ENCODE measurements at regions not wholly inside any gene's neighbourhood (a gene's known extent, or its start where the extent isn't known, plus 50 kb on each side); places are given as distances from the start of the nearest gene placed in this dataset.

GRCh38 chr2:143847257-143847656 is 672.7 kb downstream of the ZEB2 start:
- no peak overlapping the region for H3K4me3 ChIP-seq (ENCODE audit: low read depth, low read length)
- TF ChIP-seq CTCF (IDR thresholded peaks at IDR 0.05; ENCODE audit: insufficient read depth, low read depth, low read length): no peak

GRCh38 chr2:143844986-143845385 is 674.9 kb downstream of the ZEB2 start:
- no peak overlapping the region for H3K4me3 ChIP-seq (ENCODE audit: low read depth, low read length)
- TF ChIP-seq CTCF (IDR thresholded peaks at IDR 0.05; ENCODE audit: insufficient read depth, low read depth, low read length): no peak
- DNase-seq (ENCODE audit: low read depth): no peak

More at GRCh38 chr2:143847257-143847656, 672.7 kb downstream of the ZEB2 start:
- DNase-seq (ENCODE audit: low read depth): peak; percentile 24

GRCh38 chr2:143843686-143844085 is 676.2 kb downstream of the ZEB2 start:
- TF ChIP-seq CTCF (IDR thresholded peaks at IDR 0.05; ENCODE audit: insufficient read depth, low read depth, low read length): no peak
- no peak overlapping the region for H3K4me3 ChIP-seq (ENCODE audit: low read depth, low read length)
- DNase-seq (ENCODE audit: low read depth): no peak

GRCh38 chr2:143842836-143843235 is 677.1 kb downstream of the ZEB2 start:
- TF ChIP-seq CTCF (IDR thresholded peaks at IDR 0.05; ENCODE audit: insufficient read depth, low read depth, low read length): no peak
- no peak for DNase-seq (ENCODE audit: low read depth)
- H3K4me3 ChIP-seq (ENCODE audit: low read depth, low read length): no peak overlapping the region

- H3K4me3 ChIP-seq (ENCODE audit: low read depth, low read length): no peak overlapping the region
- TF ChIP-seq CTCF (IDR thresholded peaks at IDR 0.05; ENCODE audit: insufficient read depth, low read depth, low read length): peak; percentile 20
- peak; percentile 30 for DNase-seq (ENCODE audit: low read depth)
Measured at GRCh38 chr2:143841935-143842334, 678.0 kb downstream of the ZEB2 start.

- H3K4me3 ChIP-seq (ENCODE audit: low read depth, low read length): no peak overlapping the region
- no peak for TF ChIP-seq CTCF (IDR thresholded peaks at IDR 0.05; ENCODE audit: insufficient read depth, low read depth, low read length)
- DNase-seq (ENCODE audit: low read depth): no peak
Measured at GRCh38 chr2:143840601-143841000, 679.3 kb downstream of the ZEB2 start.

GRCh38 chr2:143840194-143840593 is 679.7 kb downstream of the ZEB2 start:
- H3K4me3 ChIP-seq (ENCODE audit: low read depth, low read length): no peak overlapping the region
- no peak for TF ChIP-seq CTCF (IDR thresholded peaks at IDR 0.05; ENCODE audit: insufficient read depth, low read depth, low read length)
- DNase-seq (ENCODE audit: low read depth): no peak

Data from fibroblast of villous mesenchyme (primary cell).